ENCODE measurements at regions not wholly inside any gene's neighbourhood (a gene's known extent, or its start where the extent isn't known, plus 50 kb on each side); places are given as distances from the start of the nearest gene placed in this dataset.

DNA sequence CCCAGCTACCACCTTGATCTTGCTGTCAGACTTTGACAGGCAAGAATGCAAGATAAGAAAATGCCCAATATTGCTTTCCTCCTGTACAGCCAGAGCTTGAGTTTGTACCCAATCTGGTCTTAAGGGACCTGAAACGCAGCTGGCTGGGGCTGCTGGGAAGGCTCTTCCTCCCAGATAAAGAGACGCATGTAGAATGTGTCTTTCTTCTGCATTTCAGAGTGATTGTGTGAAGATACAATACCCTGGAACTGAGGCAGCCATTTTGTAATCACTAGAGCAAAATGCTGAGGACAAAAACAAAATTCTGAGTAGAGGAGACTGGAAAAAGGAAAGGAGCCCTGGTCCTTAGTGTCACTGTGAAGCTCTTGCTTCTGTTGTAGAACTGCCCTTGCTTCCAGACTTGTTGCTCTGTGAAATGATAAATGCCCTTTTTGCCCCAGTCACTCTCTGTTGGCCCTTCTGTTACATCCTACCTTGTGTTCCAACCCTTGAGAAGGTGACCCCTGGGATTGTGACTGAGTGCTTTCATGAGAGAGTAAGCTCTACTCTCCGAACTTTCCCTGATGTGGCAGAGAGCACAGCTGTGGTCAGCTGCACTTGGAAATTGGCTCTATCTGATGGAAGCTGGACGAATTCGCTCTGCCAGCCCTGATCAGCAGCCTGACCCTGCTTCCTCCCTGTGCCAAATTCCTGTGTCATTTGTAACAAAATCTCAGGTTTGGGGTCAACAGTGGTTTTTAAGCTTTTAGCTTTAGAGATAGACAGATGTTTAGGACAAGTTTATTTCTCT is 137.4 kb upstream of the RBMS1 start:
- DNase-seq (ENCODE audit: low spot score) = no peak

DNA sequence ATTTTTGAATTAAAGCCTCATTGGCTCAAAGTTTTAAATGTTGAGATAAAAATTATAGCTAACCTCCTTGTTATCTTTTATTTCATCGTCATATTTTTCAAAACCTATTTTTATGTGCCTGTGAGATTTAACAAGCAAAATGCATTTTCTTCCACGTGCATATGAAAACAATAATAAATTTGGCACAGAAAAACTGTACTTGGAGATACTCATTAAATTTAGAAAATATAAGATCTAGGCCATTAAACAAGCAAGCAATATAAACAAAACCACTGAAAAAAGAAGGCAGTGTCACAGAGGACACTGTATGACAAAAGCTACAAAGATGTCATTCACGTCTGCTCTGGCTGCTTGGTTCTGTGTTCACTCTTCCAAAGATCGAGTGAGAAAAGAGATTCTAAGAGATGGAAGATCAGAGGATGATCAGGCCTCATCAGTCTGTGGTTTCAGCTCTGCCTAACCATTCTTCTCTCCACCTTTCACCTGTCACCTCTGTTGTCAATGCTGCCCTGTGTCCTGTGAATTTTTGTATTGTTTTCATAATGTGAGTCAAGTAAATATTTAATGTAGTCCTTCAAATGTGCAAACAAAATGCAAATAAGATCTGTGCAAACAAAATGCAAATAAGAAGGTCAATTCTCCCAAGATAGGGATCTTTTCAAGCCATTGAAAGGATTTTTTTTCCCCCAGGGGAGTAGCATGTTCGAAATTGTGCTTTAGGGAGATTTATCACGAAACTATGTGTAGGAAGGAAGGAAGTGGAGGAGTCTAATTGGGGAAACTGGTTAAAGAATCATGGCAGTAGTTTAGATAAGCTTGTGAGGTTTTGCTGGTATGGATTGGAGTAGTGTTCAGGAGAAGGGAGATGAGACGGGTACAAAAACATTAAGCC is 138.7 kb upstream of the RBMS1 start:
- DNase-seq (ENCODE audit: low spot score) = no peak

DNA sequence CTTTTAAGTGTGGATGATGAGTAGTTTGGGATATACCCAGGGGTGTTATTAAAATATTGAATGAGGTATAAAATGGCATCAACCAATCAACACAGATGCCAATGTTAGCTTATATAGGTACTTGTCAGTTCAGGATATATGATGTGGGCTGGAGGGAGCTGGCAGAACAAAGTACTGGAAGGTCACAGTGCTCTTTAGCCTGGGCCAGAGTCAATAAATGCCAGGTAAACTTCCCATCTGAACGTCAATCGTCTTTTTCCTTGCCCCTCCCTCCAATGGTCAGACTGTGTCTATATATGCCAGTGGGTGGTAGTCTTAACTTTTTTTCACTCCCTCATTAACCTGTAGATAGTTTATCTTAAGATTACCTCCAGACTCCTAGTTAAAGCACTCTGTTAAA is 140.8 kb upstream of the RBMS1 start:
- no peak for DNase-seq (ENCODE audit: low spot score)

DNA sequence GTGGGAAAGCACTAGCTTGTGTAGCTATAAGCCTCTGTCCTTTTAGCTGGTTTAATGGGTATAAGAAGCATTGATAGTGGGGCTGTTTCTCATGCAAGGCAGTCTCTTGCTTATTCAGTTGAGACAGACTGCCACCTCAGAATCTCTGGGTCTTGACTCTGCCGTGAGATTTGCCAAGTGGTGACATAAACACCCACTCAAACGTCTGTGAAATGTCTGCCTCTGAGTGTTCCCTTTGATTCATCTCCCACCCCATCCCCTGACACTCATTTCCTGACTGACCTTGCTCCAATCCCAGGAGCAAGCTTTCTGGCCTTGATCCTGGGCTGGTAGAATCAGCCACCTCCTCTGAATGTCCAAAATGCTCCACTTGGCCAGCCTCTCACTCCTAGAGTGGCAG is 141.9 kb upstream of the RBMS1 start:
- no peak for DNase-seq (ENCODE audit: low spot score)

DNA sequence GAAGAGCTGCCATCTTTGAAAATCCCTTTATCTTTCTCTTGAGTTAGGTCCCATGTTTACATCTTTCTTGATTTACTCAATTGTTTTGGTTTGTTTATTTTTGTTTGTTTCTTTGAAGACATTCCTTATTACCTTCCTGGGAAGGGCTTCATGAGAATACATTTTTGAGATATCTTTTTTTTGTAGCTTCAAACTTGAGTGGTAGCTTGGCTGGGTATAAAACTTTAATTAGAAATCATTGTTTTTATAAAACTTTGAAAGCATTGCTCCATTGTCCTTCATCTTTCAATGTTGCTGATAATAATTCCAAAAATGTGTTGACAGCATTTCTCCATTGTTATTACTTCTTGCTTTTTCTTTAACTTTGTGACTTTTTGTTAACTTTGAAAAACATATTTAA is 145.9 kb upstream of the RBMS1 start:
- DNase-seq (ENCODE audit: low spot score) = no peak

DNA sequence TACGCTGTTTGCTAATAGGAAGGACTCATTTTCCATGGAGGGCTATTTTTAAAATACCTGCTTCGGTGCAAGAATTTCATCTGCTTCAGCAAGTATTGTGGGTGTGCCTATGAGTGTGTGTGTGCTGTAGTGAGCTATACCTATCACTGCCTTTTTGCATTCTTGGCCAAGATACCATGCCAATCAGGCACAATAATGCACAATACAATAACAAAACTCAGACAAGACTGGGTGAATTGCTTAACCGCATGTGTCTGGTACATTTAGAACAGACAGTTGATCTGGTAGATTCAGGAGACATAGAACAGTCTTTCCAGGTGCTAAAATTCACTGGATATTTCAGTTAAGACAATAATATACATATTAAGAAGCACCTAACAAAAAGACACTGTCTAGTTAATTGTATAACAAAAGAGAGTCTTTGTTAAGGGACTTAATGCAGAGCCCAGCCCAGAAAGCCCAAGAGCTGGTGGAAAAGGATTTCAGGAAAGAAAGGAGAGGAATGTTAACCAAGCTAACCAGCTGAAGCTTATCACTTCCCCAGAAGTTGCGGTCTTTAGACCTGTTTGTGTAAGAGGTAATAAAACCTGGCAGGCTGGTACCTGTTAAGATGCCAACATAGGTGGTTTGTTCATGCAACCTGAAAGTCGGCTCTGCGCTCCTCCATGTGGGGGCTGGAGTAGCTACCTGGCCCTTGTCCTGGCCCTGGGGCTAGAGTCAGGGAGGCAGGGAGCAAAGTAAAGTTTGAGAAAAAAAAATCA is 153.3 kb upstream of the RBMS1 start:
- DNase-seq (ENCODE audit: low spot score) = no peak

DNA sequence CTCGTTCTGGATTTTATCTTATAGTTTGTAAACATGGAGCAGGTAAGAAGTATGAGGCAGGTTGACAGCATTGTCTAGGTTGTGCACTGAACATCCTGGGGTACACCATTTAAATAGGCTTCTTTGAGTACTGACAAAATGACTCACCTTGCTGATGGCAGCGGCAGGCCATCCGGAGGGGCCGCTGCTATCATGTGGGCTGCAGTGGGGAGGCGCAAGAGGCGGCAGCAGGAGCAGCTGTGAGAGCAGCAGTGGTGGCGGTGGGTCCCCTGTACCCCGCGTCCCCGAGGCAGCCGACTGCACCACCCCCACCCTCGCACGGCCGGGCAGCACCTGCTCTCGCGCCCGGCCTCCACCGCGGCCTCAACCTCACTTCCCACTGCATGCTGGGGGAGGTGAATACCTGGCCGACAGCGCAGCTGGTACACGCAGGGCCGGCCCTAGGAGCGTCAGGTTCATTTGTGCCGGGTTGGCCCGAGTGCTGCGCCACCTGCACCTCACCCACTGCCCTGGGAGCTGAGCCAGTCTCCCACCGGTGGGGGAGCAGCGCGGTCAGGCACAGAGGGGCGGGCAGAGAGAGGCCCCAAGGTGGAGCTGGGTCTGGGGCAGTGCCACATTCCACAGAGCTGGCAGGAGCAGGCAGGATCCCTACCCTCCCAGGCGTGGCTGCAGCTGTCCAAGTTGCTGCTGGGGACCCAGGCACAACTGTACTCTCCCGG is 154.5 kb upstream of the RBMS1 start:
- DNase-seq (ENCODE audit: low spot score) = no peak

DNA sequence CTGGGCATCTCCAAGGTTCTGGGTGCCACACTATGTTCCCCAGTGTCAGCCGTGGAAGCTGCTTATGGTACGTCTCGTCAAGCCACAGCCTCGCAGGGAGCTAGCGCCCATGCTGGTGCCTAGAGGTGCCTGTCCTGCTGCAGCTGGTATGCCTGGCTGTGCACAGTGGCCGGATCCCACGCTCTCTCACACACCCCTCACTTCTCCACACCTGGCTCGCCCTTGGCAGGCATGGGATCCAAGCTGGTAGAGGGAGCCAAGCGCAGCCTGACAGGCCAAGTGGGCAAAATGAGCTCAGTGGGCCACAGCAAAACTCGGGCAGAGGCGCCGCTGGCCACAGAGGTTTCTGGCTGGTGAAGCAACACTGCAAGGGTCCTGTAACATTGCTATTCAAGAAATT is 156.1 kb upstream of the RBMS1 start:
- DNase-seq (ENCODE audit: low spot score) = no peak

DNA sequence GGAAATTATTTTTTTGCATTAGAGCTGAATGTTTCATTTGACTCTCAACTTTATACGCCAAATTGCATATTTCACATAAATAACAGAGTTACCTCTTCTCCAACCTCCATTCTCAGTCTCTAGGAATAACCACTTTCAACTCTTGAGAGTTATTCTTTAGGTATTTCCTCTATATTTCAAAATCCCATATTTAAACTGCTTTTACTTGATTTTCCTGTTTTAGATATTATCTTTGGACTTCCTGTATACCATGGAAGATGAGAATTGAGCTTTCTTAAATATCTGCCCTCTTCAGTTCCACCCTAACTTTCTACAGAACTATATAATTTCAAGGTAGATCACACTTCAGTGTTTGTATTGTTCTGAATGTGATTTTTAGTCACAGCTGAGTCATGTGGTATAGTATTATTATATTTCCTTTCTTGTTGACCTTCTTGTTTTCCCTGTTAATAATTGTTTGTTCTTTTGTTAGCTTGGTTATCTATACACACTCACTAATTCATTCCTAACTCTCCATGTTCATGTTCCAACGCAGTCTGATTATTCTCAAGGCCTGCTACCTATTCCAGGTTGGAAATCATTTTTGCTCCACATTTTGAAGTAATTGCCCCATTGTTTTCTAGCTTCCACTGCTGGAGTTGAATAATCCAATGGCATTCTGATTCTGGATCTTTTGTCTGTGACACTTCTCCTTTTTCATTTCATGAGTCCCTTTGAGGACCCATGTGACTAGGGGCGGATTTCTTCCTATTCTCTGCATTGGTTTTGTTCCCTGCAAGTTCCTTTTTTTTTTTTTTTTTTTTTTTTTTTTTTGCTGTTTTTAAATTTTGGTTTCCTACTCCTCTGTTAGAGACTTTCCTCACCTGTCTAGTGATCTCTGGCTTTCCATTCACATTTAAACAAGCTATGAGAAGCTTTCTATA is 156.8 kb upstream of the RBMS1 start:
- no peak for DNase-seq (ENCODE audit: low spot score)

DNA sequence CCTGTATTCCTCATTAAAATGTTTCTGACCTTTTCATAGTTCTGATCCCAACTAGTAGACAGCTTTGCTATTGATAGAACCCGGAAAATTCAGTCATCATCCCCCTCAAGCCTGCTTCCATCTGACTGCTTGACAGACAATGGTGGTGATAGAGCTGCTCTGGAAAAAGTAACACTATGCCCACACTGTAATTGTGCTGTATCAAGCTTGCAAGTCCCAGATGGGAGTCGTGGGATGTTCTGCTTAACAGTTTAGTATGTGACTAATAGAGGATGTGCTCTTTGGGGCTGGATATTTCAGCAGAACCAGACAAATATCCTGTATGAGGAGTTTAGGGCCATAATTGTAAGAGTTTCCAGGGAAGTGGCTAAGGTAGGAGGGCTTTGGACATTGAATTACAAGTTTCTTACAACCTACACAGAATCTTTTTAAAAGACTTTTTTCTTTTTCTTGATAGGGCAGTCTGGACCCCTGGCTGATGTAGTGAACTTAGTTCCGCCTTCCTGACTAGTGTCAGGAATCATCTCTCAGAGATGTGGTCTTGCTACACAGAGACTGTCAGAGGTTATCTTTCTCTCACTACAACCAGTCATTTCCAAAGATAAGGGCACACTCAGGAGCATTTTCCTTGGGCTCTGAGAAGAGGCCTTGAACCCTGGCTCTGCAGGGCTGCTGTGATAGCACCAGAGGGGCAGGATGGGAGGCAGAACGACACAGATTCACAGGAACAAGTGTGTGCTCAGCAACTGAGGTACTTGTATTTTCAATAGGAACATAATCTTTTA is 158.0 kb upstream of the RBMS1 start:
- no peak for DNase-seq (ENCODE audit: low spot score)

DNA sequence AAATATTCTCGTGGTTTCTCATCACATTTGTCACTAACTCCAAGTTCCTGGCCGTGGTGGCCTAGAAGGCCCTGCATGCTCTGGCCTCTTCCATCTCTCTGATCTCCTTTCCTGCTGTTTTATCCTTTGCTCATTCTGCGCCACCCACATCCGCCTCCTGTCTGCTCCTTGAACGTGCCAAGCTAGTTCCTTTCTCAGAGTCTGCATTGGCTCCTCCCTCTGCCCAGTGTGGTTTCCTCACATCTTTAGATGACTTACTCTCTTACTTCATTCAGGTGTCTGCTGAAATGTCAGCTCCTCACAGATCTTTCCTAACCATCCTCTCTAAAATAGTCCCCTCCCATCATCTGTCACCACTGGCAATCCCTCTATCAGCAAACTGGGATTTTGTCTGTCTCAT is 158.6 kb upstream of the RBMS1 start:
- DNase-seq (ENCODE audit: low spot score) = no peak

DNA sequence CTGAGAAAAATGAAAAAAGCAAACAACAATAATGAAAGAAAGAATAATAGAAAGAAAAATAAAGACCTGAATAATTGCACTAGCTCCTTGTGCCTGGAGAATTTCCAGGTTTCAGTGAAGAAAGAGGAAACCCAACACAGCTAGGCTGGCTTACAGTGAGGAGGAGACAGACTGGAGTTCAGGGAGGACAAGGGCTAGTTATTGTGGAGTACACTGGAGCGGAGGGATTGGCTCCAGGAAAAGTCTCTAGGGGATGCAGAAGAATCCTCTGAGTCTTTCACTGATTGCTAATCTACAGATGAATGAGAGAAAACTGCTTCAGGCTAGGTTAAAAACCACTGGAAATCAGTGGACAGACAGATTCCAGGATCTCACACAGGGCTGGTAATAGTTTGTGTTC is 163.6 kb upstream of the RBMS1 start:
- DNase-seq (ENCODE audit: low spot score) = no peak

DNA sequence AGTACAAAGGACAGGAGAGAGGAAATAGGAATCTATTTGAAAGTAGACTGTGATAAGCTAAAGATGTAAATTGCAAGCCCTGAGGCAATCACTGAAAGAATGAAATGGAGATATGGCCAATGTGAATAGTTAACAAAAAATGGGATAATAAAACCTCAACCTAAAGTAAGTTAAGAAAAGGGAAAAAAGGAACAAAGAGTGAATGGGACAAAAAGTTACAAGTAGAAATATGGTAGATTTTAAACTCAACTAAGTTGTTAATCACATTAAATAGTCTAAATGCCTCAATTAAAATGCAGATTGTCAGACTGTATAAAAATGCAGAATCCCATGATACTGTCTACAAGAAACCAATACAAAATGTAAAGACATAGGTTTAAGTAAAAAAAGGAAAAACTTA is 165.2 kb upstream of the RBMS1 start:
- no peak for DNase-seq (ENCODE audit: low spot score)

DNA sequence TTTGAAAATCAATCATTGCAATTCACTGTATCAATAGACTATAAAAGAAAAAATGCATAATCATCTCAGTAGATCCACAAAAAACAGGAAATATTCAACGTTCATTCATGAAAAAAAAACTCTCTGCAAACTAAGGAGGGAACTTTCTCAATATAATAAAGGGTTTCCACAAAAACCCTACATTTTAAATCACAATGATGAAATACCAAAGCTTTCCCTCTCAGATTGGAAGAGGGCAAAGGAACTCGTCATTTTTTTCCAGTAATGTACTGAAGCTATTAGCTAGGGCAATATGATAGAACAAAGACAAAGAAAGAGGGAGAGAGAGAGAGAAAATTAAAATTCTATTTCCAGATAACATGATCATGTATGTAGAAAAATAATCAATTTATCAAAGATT is 167.1 kb upstream of the RBMS1 start:
- no peak for DNase-seq (ENCODE audit: low spot score)

DNA sequence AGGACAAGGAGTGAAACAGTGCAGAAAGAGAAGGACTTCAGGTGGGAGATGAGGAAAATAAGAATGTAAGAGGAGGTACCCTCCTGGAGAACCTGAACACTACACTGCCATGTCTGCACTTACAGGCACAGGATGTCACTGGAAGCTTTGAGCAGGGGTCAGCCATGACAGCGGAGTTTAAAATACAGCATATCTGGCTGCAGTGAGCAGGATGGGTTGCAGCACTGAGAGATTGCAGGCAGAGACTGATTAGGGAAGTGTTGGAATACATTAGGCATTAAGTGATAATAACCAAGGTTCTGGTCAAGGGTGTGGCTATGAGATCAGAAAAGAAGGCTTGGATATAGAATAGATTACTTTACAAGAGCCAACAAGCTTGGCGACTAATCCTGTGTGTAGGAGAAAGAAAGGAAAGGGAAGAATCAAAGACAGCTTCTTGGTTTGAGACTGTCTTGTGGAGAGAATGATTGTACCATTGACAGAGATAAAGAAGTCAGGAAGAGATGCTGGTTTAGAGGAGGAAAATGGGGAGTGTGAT is 171.1 kb upstream of the RBMS1 start:
- no peak for DNase-seq (ENCODE audit: low spot score)

DNA sequence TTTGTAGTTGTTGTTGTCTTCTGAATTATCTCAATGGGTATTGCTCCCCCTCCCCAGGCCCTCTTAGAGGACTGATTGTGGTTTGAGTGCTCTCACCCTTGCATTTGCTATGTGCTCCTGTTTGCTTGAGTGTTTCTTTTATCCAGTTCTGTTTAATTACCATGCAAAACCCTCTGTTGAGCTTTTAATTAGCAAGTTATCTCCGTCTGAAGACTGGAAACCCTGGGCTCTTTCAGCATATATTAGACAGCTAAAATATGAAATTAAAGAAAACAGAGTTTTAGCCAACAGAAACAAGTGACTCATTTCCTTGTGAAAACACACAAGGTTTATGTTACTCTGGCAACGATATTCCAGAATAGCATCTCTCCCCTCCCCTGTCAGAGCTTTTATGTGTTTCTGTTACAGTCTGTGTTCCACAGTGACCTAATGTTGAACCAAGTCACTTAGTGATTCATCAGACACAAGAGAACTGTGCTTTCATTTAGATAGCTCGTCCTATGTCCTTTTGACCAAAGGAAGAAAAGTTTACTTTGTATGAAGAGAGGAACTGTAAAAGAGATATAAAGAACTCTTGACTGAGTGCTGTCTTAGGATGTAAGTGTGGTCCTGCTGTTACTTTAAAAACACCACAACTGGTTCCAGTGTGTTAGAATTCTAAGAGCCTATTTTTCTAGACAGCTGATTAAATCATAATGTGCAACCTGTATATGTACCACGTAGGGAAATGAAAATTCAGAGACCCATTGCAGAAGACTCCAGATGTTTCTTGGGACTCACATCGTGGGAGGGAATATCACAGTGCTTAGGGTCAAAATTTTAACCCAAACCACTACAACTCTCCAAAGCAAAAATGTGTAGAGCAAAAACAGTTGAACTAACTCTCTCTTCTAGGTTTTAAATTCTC is 172.8 kb upstream of the RBMS1 start:
- no peak for DNase-seq (ENCODE audit: low spot score)

DNA sequence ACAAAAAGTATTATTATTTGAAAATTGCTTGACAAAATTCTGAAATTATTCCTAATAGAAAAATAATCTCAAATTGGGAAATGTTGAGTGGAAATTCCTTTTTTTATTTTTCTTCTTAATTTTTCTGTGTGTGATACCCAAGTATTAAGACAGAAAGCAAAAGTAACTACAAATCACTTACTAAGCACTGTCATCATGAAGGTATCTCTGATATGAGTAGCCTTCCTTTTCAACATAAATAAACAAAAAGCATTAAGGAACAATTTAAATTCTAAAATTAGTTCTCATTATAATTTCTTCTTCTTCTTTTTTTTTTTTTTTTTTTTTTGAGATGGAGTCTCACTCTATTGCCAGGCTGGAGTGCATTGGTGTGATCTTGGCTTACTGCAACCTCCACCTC is 174.2 kb upstream of the RBMS1 start:
- no peak for DNase-seq (ENCODE audit: low spot score)

DNA sequence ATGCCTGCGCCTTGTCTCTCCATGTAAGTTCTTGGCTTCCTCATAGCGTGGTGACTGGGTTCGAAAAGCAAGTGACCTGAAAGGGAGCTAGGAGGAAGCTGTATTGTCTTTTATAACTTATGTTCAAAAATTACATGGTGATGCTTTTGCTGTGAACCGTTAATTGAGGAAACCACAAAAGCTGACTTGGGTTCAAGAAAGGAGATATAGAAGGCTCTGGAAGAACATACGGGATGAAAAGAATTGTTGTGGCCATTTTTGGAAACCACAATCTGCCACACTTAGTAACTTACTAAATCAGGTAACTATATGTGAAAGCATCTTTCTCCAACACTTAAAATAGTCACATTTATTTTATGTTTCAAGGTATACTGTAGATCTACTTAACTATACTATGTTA is 177.0 kb upstream of the RBMS1 start:
- DNase-seq (ENCODE audit: low spot score) = no peak

DNA sequence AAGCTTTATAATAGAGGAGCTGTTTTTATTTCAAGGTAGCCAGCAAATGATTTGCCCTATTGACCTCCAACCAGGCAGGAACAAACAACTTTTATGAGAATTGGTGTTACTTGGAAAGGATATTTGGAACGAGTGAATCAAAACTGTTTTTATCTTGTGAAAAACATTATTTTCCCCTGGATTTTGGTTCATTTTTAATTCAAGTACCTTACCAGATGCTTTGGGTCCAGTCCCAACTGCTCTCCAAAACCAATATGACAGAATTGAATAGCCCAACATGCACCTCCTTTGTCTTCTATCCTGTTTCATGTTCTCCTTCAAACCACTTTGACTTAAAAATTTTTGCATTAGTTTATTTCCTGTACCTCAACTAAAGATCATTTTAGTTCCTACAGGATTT is 178.6 kb upstream of the RBMS1 start:
- DNase-seq (ENCODE audit: low spot score) = no peak
